Tibial nerve (tissue), 4 donors: ENCODE measurements at regions not wholly inside any gene's neighbourhood (a gene's known extent, or its start where the extent isn't known, plus 50 kb on each side); places are given as distances from the start of the nearest gene placed in this dataset.

ENCODE experiments used
- CTCF ChIP-seq, 5 experiments: fragments of 200-600 bp in 3 of 5; fragments of 450-650 bp in 2 of 5; sonication (generic) in 3 of 5; IDR thresholded peaks; one replicate each; pipeline ENCODE4 v1.5.1; 2016 to 2019; ENCODE audit warnings: antibody characterized with exemption in 5 of 5, mild to moderate bottlenecking in 3 of 5, moderate library complexity in 2 of 5
- EP300 ChIP-seq, 2 donors: sonication (generic); formaldehyde crosslinking; IDR thresholded peaks; one replicate each; pipeline ENCODE4 v1.6.1; 2017; ENCODE audit warnings: antibody characterized with exemption in 2 of 2, mild to moderate bottlenecking in 1 of 2
- POLR2A ChIP-seq, 2 donors: fragments of 450-650 bp; IDR thresholded peaks; one replicate each; pipeline ENCODE4 v1.6.1; 2017; ENCODE audit warnings: antibody characterized with exemption in 2 of 2, mild to moderate bottlenecking in 2 of 2, moderate library complexity in 2 of 2

- TF ChIP-seq POLR2A (IDR thresholded peaks at IDR 0.05) (no peak), CTCF (IDR thresholded peaks at IDR 0.05) (no peak), EP300 (IDR thresholded peaks at IDR 0.05) (no peak)
These were observed 207.2 kb upstream of the RFX3 start for GRCh38 chr9:3733039-3733408.
